ENCODE measurements at regions not wholly inside any gene's neighbourhood (a gene's known extent, or its start where the extent isn't known, plus 50 kb on each side); places are given as distances from the start of the nearest gene placed in this dataset.

- no peak for DNase-seq (ENCODE audit: low spot score)
These were observed 446.0 kb downstream of the FOXO1 start for GRCh38 chr13:40220299-40220935.

- no peak for DNase-seq (ENCODE audit: low spot score)
These were observed 445.3 kb downstream of the FOXO1 start for GRCh38 chr13:40221131-40221459.

GRCh38 chr13:40221460-40222201 lies 444.8 kb downstream of the FOXO1 start:
- no peak for DNase-seq (ENCODE audit: low spot score)

- DNase-seq (ENCODE audit: low spot score) = no peak
These were observed 442.9 kb downstream of the FOXO1 start for GRCh38 chr13:40223585-40223984.

GRCh38 chr13:40228496-40228895 lies 437.9 kb downstream of the FOXO1 start:
- no peak for DNase-seq (ENCODE audit: low spot score)

- no peak for DNase-seq (ENCODE audit: low spot score)
These were observed 437.5 kb downstream of the FOXO1 start for GRCh38 chr13:40228990-40229389.

GRCh38 chr13:40230833-40231266 lies 435.6 kb downstream of the FOXO1 start:
- DNase-seq (ENCODE audit: low spot score) = no peak

- DNase-seq (ENCODE audit: low spot score) = no peak
These were observed 435.1 kb downstream of the FOXO1 start for GRCh38 chr13:40231311-40231710.

GRCh38 chr13:40231751-40232150 lies 434.7 kb downstream of the FOXO1 start:
- DNase-seq (ENCODE audit: low spot score) = no peak

GRCh38 chr13:40232311-40233040 lies 434.0 kb downstream of the FOXO1 start:
- DNase-seq (ENCODE audit: low spot score) = no peak

- DNase-seq (ENCODE audit: low spot score) = no peak
These were observed 432.7 kb downstream of the FOXO1 start for GRCh38 chr13:40233731-40234195.

GRCh38 chr13:40235160-40235796 lies 431.2 kb downstream of the FOXO1 start:
- DNase-seq (ENCODE audit: low spot score) = no peak

- no peak for DNase-seq (ENCODE audit: low spot score)
These were observed 429.8 kb downstream of the FOXO1 start for GRCh38 chr13:40236566-40237168.

GRCh38 chr13:40238761-40239160 lies 427.7 kb downstream of the FOXO1 start:
- no peak for DNase-seq (ENCODE audit: low spot score)

GRCh38 chr13:40240293-40240692 lies 426.1 kb downstream of the FOXO1 start:
- no peak for DNase-seq (ENCODE audit: low spot score)

- no peak for DNase-seq (ENCODE audit: low spot score)
These were observed 425.2 kb downstream of the FOXO1 start for GRCh38 chr13:40241125-40241798.

- no peak for DNase-seq (ENCODE audit: low spot score)
These were observed 423.4 kb downstream of the FOXO1 start for GRCh38 chr13:40243047-40243446.

- DNase-seq (ENCODE audit: low spot score) = no peak
These were observed 422.5 kb downstream of the FOXO1 start for GRCh38 chr13:40243982-40244381.

GRCh38 chr13:40245567-40245966 lies 420.9 kb downstream of the FOXO1 start:
- no peak for DNase-seq (ENCODE audit: low spot score)

- DNase-seq (ENCODE audit: low spot score) = no peak
These were observed 418.6 kb downstream of the FOXO1 start for GRCh38 chr13:40247845-40248244.

- no peak for DNase-seq (ENCODE audit: low spot score)
These were observed 415.0 kb downstream of the FOXO1 start for GRCh38 chr13:40251343-40252032.
